LNCAP (cell line): ENCODE measurements at regions not wholly inside any gene's neighbourhood (a gene's known extent, or its start where the extent isn't known, plus 50 kb on each side); places are given as distances from the start of the nearest gene placed in this dataset.

Experiments
- TF ChIP-seq, protein P1 (sequence below): fragments of 450-650 bp; IDR thresholded peaks from 2 replicates; pipeline ENCODE4 v1.5.1; 2017; ENCODE audit warnings: mild to moderate bottlenecking

GRCh38 chr20:22745194-22745500 lies 160.8 kb upstream of the FOXA2 start:
- TF ChIP-seq, protein P1, sequence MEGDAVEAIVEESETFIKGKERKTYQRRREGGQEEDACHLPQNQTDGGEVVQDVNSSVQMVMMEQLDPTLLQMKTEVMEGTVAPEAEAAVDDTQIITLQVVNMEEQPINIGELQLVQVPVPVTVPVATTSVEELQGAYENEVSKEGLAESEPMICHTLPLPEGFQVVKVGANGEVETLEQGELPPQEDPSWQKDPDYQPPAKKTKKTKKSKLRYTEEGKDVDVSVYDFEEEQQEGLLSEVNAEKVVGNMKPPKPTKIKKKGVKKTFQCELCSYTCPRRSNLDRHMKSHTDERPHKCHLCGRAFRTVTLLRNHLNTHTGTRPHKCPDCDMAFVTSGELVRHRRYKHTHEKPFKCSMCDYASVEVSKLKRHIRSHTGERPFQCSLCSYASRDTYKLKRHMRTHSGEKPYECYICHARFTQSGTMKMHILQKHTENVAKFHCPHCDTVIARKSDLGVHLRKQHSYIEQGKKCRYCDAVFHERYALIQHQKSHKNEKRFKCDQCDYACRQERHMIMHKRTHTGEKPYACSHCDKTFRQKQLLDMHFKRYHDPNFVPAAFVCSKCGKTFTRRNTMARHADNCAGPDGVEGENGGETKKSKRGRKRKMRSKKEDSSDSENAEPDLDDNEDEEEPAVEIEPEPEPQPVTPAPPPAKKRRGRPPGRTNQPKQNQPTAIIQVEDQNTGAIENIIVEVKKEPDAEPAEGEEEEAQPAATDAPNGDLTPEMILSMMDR, result no peak

GRCh38 chr20:22746957-22747356 lies 162.6 kb upstream of the FOXA2 start:
- TF ChIP-seq, protein P1, result no peak

- TF ChIP-seq, protein P1, result no peak
Observed at GRCh38 chr20:22752324-22752723, 168.0 kb upstream of the FOXA2 start.

GRCh38 chr20:22757424-22758183 lies 173.2 kb upstream of the FOXA2 start:
- TF ChIP-seq, protein P1, result no peak

DNA sequence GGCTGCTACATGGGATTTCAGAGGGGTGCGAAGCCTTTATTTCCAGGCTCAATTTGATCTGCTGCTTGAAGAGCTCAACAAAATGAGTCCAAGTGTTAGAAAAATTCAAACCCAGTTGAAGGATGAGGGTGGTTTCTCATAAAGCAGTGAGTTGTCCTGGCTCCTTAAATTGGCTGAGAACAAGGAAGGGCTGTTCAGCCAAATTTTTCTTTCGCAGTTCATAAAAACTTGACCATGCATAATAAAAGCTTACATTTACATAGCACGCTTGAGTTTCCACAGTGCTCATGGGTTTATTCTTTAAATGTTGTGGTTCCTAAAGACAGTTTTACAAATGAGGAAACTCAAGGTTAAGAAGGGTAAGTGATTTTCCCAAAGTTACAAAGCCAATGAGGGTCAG lies 174.4 kb upstream of the FOXA2 start:
- TF ChIP-seq, protein P1, result no peak

GRCh38 chr20:22762576-22763256 lies 178.3 kb upstream of the FOXA2 start:
- TF ChIP-seq, protein P1, result no peak

DNA sequence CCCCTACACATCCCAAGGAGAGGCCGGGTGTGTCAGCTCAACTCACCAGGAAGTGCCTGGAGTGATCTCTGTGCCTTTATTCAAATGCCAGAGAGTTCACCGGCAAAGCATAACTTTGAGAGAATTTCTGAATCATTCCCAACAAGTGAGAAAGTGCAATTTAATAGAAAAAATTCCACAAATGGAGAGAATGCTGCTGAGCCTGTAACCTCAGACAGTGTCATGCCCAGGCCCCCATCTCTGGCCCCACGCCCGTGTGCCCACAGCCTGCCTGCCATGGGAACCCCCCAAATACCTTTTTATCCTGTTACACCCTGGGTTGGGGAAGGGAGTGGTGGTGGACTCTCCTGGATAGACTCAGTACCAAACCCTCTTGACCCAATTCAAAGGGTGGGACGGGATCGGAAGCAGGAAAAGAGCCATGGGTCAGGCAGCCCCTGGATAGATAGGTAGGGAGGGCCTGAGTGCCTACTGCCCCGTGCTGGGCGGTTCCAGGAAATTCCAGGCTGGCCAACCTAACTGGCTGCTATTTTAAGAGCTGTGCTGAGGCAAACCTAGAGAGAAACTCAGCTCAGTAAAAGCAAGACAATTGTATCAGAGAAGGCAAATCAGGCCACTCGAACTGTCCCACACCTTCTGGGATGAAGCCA lies 179.0 kb upstream of the FOXA2 start:
- TF ChIP-seq, protein P1, result no peak
